Hepatocyte (in vitro differentiated cells): ENCODE measurements at regions not wholly inside any gene's neighbourhood (a gene's known extent, or its start where the extent isn't known, plus 50 kb on each side); places are given as distances from the start of the nearest gene placed in this dataset.

ENCODE experiments used
- EZH2phosphoT487 ChIP-seq: fragments of 200-600 bp; sonication (generic); IDR thresholded peaks from one replicate; pipeline ENCODE4 v1.6.1; 2018; ENCODE audit warnings: antibody characterized with exemption, mild to moderate bottlenecking, low read depth, moderate library complexity; ENCODE audit not compliant: unreplicated experiment, severe bottlenecking
- TF ChIP-seq, protein P1 (sequence below): fragments of 200-600 bp; sonication (generic); IDR thresholded peaks from 2 replicates; pipeline ENCODE4 v1.5.1; 2016; ENCODE audit warnings: antibody characterized with exemption, mild to moderate bottlenecking; ENCODE audit not compliant: poor library complexity

DNA sequence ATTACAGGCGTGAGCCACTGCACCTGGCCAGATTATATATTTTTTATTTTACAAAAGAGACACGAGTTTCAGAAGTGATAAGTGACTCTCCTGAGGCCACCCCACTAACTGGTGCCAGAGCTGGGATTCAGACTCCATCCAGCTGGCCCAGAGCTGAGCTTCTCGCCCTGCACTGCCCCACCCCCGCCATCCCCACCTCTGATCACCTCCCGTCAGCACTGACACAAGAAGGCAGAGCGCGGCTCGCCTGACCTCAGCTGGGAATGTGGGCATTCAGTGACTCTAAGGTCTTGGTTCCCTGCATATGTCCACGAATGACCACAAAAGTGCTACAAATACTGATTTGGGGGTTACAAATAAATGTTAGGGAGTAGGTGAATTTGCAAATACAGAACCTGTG is 56.1 kb upstream of the GALNT15 start:
- TF ChIP-seq, protein P1, sequence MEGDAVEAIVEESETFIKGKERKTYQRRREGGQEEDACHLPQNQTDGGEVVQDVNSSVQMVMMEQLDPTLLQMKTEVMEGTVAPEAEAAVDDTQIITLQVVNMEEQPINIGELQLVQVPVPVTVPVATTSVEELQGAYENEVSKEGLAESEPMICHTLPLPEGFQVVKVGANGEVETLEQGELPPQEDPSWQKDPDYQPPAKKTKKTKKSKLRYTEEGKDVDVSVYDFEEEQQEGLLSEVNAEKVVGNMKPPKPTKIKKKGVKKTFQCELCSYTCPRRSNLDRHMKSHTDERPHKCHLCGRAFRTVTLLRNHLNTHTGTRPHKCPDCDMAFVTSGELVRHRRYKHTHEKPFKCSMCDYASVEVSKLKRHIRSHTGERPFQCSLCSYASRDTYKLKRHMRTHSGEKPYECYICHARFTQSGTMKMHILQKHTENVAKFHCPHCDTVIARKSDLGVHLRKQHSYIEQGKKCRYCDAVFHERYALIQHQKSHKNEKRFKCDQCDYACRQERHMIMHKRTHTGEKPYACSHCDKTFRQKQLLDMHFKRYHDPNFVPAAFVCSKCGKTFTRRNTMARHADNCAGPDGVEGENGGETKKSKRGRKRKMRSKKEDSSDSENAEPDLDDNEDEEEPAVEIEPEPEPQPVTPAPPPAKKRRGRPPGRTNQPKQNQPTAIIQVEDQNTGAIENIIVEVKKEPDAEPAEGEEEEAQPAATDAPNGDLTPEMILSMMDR = no peak
- no peak for TF ChIP-seq EZH2phosphoT487
